ENCODE measurements at regions not wholly inside any gene's neighbourhood (a gene's known extent, or its start where the extent isn't known, plus 50 kb on each side); places are given as distances from the start of the nearest gene placed in this dataset.
A peak's percentile ranks its signal among the peaks of the same experiment; 100 is the strongest.

DNA sequence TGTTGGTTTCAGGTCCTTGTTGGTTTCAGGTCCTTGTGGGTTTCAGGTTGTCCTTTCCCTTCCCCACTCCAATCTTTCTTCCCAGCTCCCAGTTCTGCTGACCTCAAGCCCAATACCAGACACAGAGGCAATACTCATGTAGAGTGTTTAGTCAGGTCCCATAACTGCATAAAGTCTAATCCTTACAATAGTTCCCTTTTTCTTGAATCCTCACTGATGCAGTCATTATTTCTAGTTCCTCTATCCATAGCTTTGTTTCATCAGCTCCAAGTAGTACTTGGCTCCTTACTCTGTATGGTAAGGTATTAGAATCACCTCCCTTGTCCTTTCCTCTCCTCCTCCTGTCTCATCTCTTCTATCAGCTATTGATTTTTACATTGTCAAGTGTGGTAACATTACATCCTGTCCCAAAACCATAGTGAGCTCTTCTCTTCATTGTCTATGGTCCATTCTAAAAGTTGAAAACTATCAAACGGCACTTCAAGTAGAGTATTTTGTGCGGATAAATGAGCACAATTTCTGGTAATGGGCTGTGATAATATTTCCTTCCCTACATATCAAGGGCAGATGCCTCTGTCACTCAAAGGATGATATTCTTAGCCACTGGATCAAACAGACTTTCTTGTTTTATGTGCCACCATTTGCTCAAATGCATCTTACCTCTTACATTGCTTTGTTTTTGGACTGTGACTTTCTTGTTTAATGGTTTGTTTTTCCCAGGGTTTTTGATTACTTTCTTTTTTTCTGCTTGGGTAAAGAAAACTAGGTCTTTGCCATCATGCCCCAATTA lies 57.2 kb upstream of the JDP2 start:
- H3K4me3 ChIP-seq, result no peak overlapping the region
- intact Hi-C loops (cut with DNase I; ENCODE audit: low total_unique reads), result no loop called here
- H3K4me1 ChIP-seq, result peaks cover 4% of the 10 kb centered on the region
- no peaks in the 10 kb centered on the region for H3K36me3 ChIP-seq (ENCODE audit: low read depth, missing control alignments)
- no peak overlapping the region for H3K27ac ChIP-seq
- 86 to 96% methylated on average over 2 of the region's 2 CpGs for WGBS, 2 donors
- no peaks in the 10 kb centered on the region for H3K27me3 ChIP-seq
- DNase-seq, result no peak
- no peaks in the 10 kb centered on the region for H3K9me3 ChIP-seq
- TF ChIP-seq POLR2A (IDR thresholded peaks at IDR 0.05), result no peak

DNA sequence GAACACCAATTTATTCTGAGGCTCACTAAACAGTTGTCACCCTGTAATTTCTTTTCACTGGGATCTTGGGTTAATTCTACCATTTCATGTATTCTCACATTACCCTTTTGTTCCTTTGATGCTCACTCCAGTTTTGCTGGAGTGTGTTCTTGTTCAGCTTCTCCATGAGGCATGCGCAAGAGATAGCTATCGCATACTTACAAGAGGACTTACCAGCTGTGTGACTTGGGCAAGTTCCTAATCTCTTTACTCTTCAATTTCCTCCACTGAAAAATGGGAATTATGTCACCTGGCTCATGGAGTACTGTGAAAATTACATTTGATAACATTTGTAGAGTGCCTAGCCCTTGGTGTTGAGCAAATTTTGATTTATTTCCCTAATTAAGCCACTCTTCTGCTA lies 56.5 kb upstream of the JDP2 start:
- no peak for DNase-seq
- Histone ChIP-seq H3K4me1 (peaks cover 4% of the 10 kb centered on the region), H3K27ac (no peak overlapping the region), H3K9me3 (no peaks in the 10 kb centered on the region), H3K36me3 (ENCODE audit: low read depth, missing control alignments) (no peaks in the 10 kb centered on the region), H3K4me3 (no peak overlapping the region), H3K27me3 (no peaks in the 10 kb centered on the region)
- TF ChIP-seq, protein P1, sequence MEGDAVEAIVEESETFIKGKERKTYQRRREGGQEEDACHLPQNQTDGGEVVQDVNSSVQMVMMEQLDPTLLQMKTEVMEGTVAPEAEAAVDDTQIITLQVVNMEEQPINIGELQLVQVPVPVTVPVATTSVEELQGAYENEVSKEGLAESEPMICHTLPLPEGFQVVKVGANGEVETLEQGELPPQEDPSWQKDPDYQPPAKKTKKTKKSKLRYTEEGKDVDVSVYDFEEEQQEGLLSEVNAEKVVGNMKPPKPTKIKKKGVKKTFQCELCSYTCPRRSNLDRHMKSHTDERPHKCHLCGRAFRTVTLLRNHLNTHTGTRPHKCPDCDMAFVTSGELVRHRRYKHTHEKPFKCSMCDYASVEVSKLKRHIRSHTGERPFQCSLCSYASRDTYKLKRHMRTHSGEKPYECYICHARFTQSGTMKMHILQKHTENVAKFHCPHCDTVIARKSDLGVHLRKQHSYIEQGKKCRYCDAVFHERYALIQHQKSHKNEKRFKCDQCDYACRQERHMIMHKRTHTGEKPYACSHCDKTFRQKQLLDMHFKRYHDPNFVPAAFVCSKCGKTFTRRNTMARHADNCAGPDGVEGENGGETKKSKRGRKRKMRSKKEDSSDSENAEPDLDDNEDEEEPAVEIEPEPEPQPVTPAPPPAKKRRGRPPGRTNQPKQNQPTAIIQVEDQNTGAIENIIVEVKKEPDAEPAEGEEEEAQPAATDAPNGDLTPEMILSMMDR (IDR thresholded peaks at IDR 0.05), result no peak
- no peak for TF ChIP-seq POLR2A (IDR thresholded peaks at IDR 0.05)
- 96 to 100% methylated on average over 2 of the region's 2 CpGs for WGBS, 2 donors
- intact Hi-C loops (cut with DNase I; ENCODE audit: low total_unique reads), result no loop called here

DNA sequence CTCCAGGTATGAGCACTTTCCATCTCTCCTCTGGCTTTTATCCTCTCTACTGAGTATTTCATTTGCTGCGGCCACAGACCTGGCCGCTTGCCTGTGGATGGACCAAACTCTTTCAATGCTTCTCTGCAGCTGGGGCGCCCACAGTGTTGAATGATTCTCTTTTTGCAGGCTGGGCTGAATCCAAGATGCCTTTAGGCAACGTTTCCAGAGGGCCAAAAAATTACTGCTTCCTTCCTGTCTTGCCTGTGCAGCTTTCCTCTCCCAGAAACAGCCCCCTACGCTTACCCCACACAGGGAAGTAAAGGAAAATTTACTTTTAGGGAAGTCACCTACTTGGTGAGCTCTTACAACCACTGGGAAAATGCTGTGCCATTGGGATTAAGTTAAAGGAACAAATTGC lies 55.6 kb upstream of the JDP2 start:
- Histone ChIP-seq H3K27me3 (no peaks in the 10 kb centered on the region), H3K36me3 (ENCODE audit: low read depth, missing control alignments) (no peaks in the 10 kb centered on the region), H3K9me3 (no peaks in the 10 kb centered on the region), H3K4me3 (no peak overlapping the region), H3K27ac (no peak overlapping the region), H3K4me1 (peaks cover 4% of the 10 kb centered on the region)
- WGBS, 2 donors, result 60 to 62% methylated on average over 5 of the region's 5 CpGs
- TF ChIP-seq POLR2A (IDR thresholded peaks at IDR 0.05), result no peak
- TF ChIP-seq, protein P1 (IDR thresholded peaks at IDR 0.05), result no peak
- intact Hi-C loops (cut with DNase I; ENCODE audit: low total_unique reads), result no loop called here
- DNase-seq, result peak; percentile 45

DNA sequence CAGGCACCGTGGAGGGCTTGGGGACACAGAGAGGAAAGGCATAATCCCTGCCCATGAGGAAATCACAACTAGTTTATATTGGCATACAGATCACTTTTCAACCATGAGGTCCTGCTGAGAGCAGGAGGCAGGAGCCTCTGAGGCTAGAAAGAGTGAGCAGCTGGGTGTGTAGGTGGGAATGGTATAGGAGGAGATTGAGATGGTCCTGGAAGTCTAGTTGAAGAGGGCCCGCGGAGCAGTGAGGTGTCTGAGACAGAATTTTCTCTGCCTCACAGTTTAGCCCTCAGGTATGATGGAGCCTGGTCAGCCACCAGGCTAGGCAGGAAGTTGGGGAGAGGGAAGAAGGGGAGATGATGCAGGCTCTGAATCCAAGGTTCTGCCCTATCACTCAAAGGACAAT lies 54.7 kb upstream of the JDP2 start:
- intact Hi-C loops (cut with DNase I; ENCODE audit: low total_unique reads), result no loop called here
- Histone ChIP-seq H3K27me3 (no peaks in the 10 kb centered on the region), H3K36me3 (ENCODE audit: low read depth, missing control alignments) (no peaks in the 10 kb centered on the region), H3K4me1 (peaks cover 4% of the 10 kb centered on the region), H3K4me3 (no peak overlapping the region), H3K27ac (no peak overlapping the region), H3K9me3 (no peaks in the 10 kb centered on the region)
- TF ChIP-seq, protein P1 (IDR thresholded peaks at IDR 0.05), result no peak
- TF ChIP-seq POLR2A (IDR thresholded peaks at IDR 0.05), result no peak
- WGBS, 2 donors, result 46 to 60% methylated on average over 3 of the region's 3 CpGs
- DNase-seq, result no peak

DNA sequence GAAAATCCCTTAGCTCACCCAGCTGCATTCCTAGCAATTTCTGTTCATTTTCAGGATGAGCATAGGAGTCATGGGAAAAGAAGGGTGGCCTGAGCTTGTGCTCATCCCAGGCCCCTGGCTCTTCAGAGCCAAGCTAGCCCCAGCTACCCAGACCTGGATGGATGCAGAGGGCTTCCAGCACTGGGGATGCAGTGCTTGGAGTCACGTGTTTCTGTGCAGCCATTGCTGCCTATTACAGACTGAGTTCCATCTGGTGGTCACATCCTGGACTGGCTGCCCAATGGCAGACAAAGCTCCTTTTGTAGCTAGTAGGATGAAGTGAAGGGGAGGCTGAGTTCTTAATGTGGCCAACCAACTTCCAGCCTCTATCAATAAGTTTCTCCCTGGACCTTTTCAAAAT lies 54.2 kb upstream of the JDP2 start:
- TF ChIP-seq POLR2A (IDR thresholded peaks at IDR 0.05), result no peak
- TF ChIP-seq, protein P1 (IDR thresholded peaks at IDR 0.05), result no peak
- no peak for DNase-seq
- no peak overlapping the region for H3K27ac ChIP-seq
- WGBS, 2 donors, result 67 to 71% methylated on average over 1 of the region's 1 CpG
- intact Hi-C loops (cut with DNase I; ENCODE audit: low total_unique reads), result no loop called here
- no peaks in the 10 kb centered on the region for H3K36me3 ChIP-seq (ENCODE audit: low read depth, missing control alignments)
- no peak overlapping the region for H3K4me3 ChIP-seq
- peaks cover 4% of the 10 kb centered on the region for H3K4me1 ChIP-seq
- H3K9me3 ChIP-seq, result no peaks in the 10 kb centered on the region
- H3K27me3 ChIP-seq, result no peaks in the 10 kb centered on the region

Data from testis (tissue), 2 donors.